ENCODE measurements at regions not wholly inside any gene's neighbourhood (a gene's known extent, or its start where the extent isn't known, plus 50 kb on each side); places are given as distances from the start of the nearest gene placed in this dataset.

- Histone ChIP-seq H3K4me3 (ENCODE audit: low read depth in 2 of 2, low read length in 1 of 2) (no peak overlapping the region), H3K9me2 (no peaks in the 10 kb centered on the region), H2AFZ (ENCODE audit: low read depth) (no peak overlapping the region), H3F3A (replicated peaks; ENCODE audit: insufficient read depth) (peaks cover 3% of the 10 kb centered on the region), H3K36me3 (replicated peaks in 1 of 2; ENCODE audit: control insufficient read depth in 1 of 2, insufficient read depth in 2 of 2, low read length in 1 of 2) (peaks cover 17 to 18% of the 10 kb centered on the region in 2 experiments), H3K4me2 (no peak overlapping the region), H3K27me3 (ENCODE audit: insufficient read depth) (no peaks in the 10 kb centered on the region), H3K79me2 (ENCODE audit: insufficient read depth) (no peaks in the 10 kb centered on the region), H3K4me1 (ENCODE audit: control insufficient read depth in 1 of 2, insufficient read depth in 2 of 2, low read depth in 1 of 2, low read length in 1 of 2) (no peaks in the 10 kb centered on the region; a peak in 1 of 4 replicates), H3K9me3 (no peaks in the 10 kb centered on the region), H4K20me1 (ENCODE audit: insufficient read depth) (no peaks in the 10 kb centered on the region), H3K27ac (ENCODE audit: low read depth in 2 of 2, low read length in 1 of 2) (no peak overlapping the region), H3K9ac (no peak overlapping the region)
- ChIA-PET CTCF (no interaction called here), POLR2A (no interaction called here)
- no peak for DNase-seq
- TF ChIP-seq MEF2A (IDR thresholded peaks at IDR 0.05; ENCODE audit: borderline replicate concordance, low read depth) (no peak), NRF1 (IDR thresholded peaks at IDR 0.05; ENCODE audit: low read depth, low read length) (no peak), FOXM1 (IDR thresholded peaks at IDR 0.05; ENCODE audit: low read depth) (no peak), RFX5 (IDR thresholded peaks at IDR 0.05; ENCODE audit: low read length) (no peak), CHD2 (IDR thresholded peaks at IDR 0.05; ENCODE audit: low read length, partially characterized antibody) (no peak), FOSL2 (IDR thresholded peaks at IDR 0.05; ENCODE audit: borderline replicate concordance, low read depth) (no peak), RAD21 (IDR thresholded peaks at IDR 0.05; ENCODE audit: low read length) (no peak)
- TF ChIP-seq, protein P1, sequence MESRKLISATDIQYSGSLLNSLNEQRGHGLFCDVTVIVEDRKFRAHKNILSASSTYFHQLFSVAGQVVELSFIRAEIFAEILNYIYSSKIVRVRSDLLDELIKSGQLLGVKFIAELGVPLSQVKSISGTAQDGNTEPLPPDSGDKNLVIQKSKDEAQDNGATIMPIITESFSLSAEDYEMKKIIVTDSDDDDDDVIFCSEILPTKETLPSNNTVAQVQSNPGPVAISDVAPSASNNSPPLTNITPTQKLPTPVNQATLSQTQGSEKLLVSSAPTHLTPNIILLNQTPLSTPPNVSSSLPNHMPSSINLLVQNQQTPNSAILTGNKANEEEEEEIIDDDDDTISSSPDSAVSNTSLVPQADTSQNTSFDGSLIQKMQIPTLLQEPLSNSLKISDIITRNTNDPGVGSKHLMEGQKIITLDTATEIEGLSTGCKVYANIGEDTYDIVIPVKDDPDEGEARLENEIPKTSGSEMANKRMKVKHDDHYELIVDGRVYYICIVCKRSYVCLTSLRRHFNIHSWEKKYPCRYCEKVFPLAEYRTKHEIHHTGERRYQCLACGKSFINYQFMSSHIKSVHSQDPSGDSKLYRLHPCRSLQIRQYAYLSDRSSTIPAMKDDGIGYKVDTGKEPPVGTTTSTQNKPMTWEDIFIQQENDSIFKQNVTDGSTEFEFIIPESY (IDR thresholded peaks at IDR 0.05; ENCODE audit: borderline replicate concordance, low read depth), result no peak
- TF ChIP-seq, protein P2, sequence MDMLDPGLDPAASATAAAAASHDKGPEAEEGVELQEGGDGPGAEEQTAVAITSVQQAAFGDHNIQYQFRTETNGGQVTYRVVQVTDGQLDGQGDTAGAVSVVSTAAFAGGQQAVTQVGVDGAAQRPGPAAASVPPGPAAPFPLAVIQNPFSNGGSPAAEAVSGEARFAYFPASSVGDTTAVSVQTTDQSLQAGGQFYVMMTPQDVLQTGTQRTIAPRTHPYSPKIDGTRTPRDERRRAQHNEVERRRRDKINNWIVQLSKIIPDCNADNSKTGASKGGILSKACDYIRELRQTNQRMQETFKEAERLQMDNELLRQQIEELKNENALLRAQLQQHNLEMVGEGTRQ (IDR thresholded peaks at IDR 0.05; ENCODE audit: borderline replicate concordance, low read depth, low read length), result no peak
- 85% methylated on average over 1 of the region's 1 CpG for WGBS (ENCODE audit: low lambda C conversion rate)
Observed at GRCh38 chr9:14983599-14983998, 73.4 kb upstream of the FREM1 start.

GRCh38 chr9:14981291-14981950 is 71.2 kb upstream of the FREM1 start:
- POLR2A ChIA-PET, result no interaction called here
- H3F3A ChIP-seq (replicated peaks; ENCODE audit: insufficient read depth), result peaks cover 3% of the 10 kb centered on the region
- H3K4me1 ChIP-seq (ENCODE audit: control insufficient read depth in 1 of 2, insufficient read depth in 2 of 2, low read depth in 1 of 2, low read length in 1 of 2), result no peaks in the 10 kb centered on the region; a peak in 1 of 4 replicates
- H3K4me2 ChIP-seq, result no peak overlapping the region
- H3K9me2 ChIP-seq, result no peaks in the 10 kb centered on the region
- H2AFZ ChIP-seq (ENCODE audit: low read depth), result no peak overlapping the region
- CTCF ChIA-PET, result no interaction called here
- H3K79me2 ChIP-seq (ENCODE audit: insufficient read depth), result no peaks in the 10 kb centered on the region
- no peak for DNase-seq
- WGBS (ENCODE audit: low lambda C conversion rate), result 73% methylated on average over 3 of the region's 3 CpGs
- H3K27ac ChIP-seq (ENCODE audit: low read depth in 2 of 2, low read length in 1 of 2), result no peak overlapping the region
- H3K36me3 ChIP-seq (replicated peaks in 1 of 2; ENCODE audit: control insufficient read depth in 1 of 2, insufficient read depth in 2 of 2, low read length in 1 of 2), result peaks cover 7 to 15% of the 10 kb centered on the region in 2 experiments
- H3K27me3 ChIP-seq (ENCODE audit: insufficient read depth), result no peaks in the 10 kb centered on the region
- H3K9ac ChIP-seq, result no peak overlapping the region
- H3K9me3 ChIP-seq, result no peaks in the 10 kb centered on the region
- no peaks in the 10 kb centered on the region for H4K20me1 ChIP-seq (ENCODE audit: insufficient read depth)
- TF ChIP-seq RFX5 (IDR thresholded peaks at IDR 0.05; ENCODE audit: low read length) (no peak), JUND (IDR thresholded peaks at IDR 0.05) (no peak), GATA2 (CRISPR knock-in tag; IDR thresholded peaks at IDR 0.05) (no peak), GABPA (IDR thresholded peaks at IDR 0.05; ENCODE audit: low read depth) (no peak), EP300 (IDR thresholded peaks at IDR 0.05; ENCODE audit: borderline replicate concordance in 1 of 2, low read depth in 1 of 2, low read length in 1 of 2) (no peak), YY1 (IDR thresholded peaks at IDR 0.05; ENCODE audit: low read depth) (no peak), RAD21 (IDR thresholded peaks at IDR 0.05; ENCODE audit: low read length) (no peak), NFIC (IDR thresholded peaks at IDR 0.05; ENCODE audit: borderline replicate concordance) (no peak), SMC3 (IDR thresholded peaks at IDR 0.05; ENCODE audit: low read depth, low read length) (no peak), POLR2AphosphoS5 (IDR thresholded peaks at IDR 0.05; ENCODE audit: low read depth, low read length) (no peak), MXI1 (IDR thresholded peaks at IDR 0.05; ENCODE audit: low read depth, low read length) (no peak)
- TF ChIP-seq, protein P3, sequence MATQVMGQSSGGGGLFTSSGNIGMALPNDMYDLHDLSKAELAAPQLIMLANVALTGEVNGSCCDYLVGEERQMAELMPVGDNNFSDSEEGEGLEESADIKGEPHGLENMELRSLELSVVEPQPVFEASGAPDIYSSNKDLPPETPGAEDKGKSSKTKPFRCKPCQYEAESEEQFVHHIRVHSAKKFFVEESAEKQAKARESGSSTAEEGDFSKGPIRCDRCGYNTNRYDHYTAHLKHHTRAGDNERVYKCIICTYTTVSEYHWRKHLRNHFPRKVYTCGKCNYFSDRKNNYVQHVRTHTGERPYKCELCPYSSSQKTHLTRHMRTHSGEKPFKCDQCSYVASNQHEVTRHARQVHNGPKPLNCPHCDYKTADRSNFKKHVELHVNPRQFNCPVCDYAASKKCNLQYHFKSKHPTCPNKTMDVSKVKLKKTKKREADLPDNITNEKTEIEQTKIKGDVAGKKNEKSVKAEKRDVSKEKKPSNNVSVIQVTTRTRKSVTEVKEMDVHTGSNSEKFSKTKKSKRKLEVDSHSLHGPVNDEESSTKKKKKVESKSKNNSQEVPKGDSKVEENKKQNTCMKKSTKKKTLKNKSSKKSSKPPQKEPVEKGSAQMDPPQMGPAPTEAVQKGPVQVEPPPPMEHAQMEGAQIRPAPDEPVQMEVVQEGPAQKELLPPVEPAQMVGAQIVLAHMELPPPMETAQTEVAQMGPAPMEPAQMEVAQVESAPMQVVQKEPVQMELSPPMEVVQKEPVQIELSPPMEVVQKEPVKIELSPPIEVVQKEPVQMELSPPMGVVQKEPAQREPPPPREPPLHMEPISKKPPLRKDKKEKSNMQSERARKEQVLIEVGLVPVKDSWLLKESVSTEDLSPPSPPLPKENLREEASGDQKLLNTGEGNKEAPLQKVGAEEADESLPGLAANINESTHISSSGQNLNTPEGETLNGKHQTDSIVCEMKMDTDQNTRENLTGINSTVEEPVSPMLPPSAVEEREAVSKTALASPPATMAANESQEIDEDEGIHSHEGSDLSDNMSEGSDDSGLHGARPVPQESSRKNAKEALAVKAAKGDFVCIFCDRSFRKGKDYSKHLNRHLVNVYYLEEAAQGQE (IDR thresholded peaks at IDR 0.05; ENCODE audit: low read depth, low read length), result no peak
- TF ChIP-seq, protein P2 (IDR thresholded peaks at IDR 0.05; ENCODE audit: borderline replicate concordance, low read depth, low read length), result no peak
- TF ChIP-seq, protein P4, sequence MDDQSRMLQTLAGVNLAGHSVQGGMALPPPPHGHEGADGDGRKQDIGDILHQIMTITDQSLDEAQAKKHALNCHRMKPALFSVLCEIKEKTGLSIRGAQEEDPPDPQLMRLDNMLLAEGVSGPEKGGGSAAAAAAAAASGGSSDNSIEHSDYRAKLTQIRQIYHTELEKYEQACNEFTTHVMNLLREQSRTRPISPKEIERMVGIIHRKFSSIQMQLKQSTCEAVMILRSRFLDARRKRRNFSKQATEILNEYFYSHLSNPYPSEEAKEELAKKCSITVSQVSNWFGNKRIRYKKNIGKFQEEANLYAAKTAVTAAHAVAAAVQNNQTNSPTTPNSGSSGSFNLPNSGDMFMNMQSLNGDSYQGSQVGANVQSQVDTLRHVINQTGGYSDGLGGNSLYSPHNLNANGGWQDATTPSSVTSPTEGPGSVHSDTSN (IDR thresholded peaks at IDR 0.05), result no peak
- H3K4me3 ChIP-seq (ENCODE audit: low read depth in 2 of 2, low read length in 1 of 2), result no peak overlapping the region

Measured in SK-N-SH (cell line).